Retinal pigment epithelial cell (primary cell): ENCODE measurements at regions not wholly inside any gene's neighbourhood (a gene's known extent, or its start where the extent isn't known, plus 50 kb on each side); places are given as distances from the start of the nearest gene placed in this dataset.

Experiments
- DNase-seq: peaks from one replicate; pipeline ENCODE4 v3.0.0-alpha.2; 2010; ENCODE audit warnings: low read depth
- H3K4me3 ChIP-seq: 2 replicates; pipeline ENCODE4 v1.5.1; 2011; ENCODE audit warnings: mild to moderate bottlenecking, low read length, control low read depth, moderate library complexity
- TF ChIP-seq, protein P1 (sequence below): conservative IDR thresholded peaks from 2 replicates; pipeline ENCODE4 v1.5.1; 2011; ENCODE audit warnings: low read depth, low read length, control low read depth, inconsistent platforms

GRCh38 chr7:98703916-98704315 lies 86.8 kb downstream of the NPTX2 start:
- DNase-seq = no peak
- TF ChIP-seq, protein P1, sequence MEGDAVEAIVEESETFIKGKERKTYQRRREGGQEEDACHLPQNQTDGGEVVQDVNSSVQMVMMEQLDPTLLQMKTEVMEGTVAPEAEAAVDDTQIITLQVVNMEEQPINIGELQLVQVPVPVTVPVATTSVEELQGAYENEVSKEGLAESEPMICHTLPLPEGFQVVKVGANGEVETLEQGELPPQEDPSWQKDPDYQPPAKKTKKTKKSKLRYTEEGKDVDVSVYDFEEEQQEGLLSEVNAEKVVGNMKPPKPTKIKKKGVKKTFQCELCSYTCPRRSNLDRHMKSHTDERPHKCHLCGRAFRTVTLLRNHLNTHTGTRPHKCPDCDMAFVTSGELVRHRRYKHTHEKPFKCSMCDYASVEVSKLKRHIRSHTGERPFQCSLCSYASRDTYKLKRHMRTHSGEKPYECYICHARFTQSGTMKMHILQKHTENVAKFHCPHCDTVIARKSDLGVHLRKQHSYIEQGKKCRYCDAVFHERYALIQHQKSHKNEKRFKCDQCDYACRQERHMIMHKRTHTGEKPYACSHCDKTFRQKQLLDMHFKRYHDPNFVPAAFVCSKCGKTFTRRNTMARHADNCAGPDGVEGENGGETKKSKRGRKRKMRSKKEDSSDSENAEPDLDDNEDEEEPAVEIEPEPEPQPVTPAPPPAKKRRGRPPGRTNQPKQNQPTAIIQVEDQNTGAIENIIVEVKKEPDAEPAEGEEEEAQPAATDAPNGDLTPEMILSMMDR = no peak
- H3K4me3 ChIP-seq = no peak overlapping the region

DNA sequence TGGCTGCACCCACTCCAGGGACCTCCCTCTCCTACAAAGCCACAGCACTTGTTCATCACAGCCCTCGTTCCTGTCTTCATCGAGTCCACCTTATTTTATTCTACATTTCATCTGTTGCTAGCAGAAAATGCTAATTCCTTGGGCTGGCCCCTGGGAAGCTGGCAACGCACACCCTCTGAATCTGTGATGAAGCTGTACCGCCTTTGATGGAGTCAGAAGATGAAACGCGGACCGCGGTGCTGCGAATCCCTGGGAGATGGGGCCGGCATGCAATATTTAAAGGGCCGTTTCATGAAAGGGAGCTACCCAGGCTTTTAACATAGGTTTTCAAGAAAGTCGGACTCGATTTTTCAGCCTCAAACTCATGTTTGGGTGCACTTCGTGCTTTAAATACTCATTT lies 88.5 kb downstream of the NPTX2 start:
- H3K4me3 ChIP-seq = no peak overlapping the region
- no peak for DNase-seq
- TF ChIP-seq, protein P1 = no peak

GRCh38 chr7:98707076-98707475 lies 90.0 kb downstream of the NPTX2 start:
- TF ChIP-seq, protein P1 = no peak
- no peak overlapping the region for H3K4me3 ChIP-seq
- no peak for DNase-seq

GRCh38 chr7:98711945-98712344 lies 94.9 kb downstream of the NPTX2 start:
- H3K4me3 ChIP-seq = no peak overlapping the region
- DNase-seq = no peak
- TF ChIP-seq, protein P1 = no peak

GRCh38 chr7:98713165-98713810 lies 96.2 kb downstream of the NPTX2 start:
- DNase-seq = no peak
- TF ChIP-seq, protein P1 = no peak

DNA sequence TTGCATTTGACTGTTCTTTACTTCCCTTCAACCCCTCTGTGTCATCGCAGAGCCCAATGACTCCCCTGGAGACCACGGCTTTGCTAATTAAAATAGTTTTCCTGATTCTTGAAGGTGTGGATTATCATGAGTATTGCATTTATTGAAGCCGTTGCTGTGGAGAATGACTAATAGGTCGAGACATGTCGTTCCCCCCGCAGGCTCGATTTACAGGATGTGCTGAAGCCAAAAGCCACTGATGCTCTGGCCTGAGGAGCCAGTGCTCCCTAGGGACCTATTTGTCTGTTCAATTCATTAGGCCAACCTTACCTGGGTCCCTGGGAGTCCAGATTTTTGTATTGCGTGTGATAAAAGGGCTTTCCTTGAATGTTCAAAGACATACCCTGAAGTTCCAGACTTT lies 102.3 kb downstream of the NPTX2 start:
- DNase-seq = no peak
- no peak overlapping the region for H3K4me3 ChIP-seq
- TF ChIP-seq, protein P1 = no peak

More at GRCh38 chr7:98713165-98713810, 96.2 kb downstream of the NPTX2 start:
- H3K4me3 ChIP-seq = no peak overlapping the region

- TF ChIP-seq, protein P1 = no peak
- H3K4me3 ChIP-seq = no peak overlapping the region
- DNase-seq = no peak
These were observed 105.3 kb downstream of the NPTX2 start for GRCh38 chr7:98722402-98722801.
